Chondrocyte (in vitro differentiated cells): ENCODE measurements at regions not wholly inside any gene's neighbourhood (a gene's known extent, or its start where the extent isn't known, plus 50 kb on each side); places are given as distances from the start of the nearest gene placed in this dataset.

Experiments
- DNase-seq: peaks from one replicate; pipeline ENCODE4 v3.0.0; 2021; ENCODE audit warnings: mixed read lengths, low spot score
- H3K27ac Mint-ChIP-seq: one replicate; pipeline ENCODE4 v1.8.0; 2021; ENCODE audit warnings: mild to moderate bottlenecking, moderate library complexity, mixed read lengths; ENCODE audit not compliant: unreplicated experiment
- H3K27me3 Mint-ChIP-seq: 2 replicates; pipeline ENCODE4 v1.8.0; 2021; ENCODE audit warnings: low read depth, mixed read lengths
- H3K36me3 Mint-ChIP-seq: 2 replicates; pipeline ENCODE4 v1.8.0; 2021; ENCODE audit warnings: low read depth, mixed read lengths
- H3K4me1 Mint-ChIP-seq: 2 replicates; pipeline ENCODE4 v1.8.0; 2021; ENCODE audit warnings: low read depth, mild to moderate bottlenecking, mixed read lengths
- H3K4me3 Mint-ChIP-seq: one replicate; pipeline ENCODE4 v1.8.0; 2021; ENCODE audit warnings: mild to moderate bottlenecking, moderate library complexity, mixed read lengths; ENCODE audit not compliant: unreplicated experiment
- H3K9me3 Mint-ChIP-seq: 2 replicates; pipeline ENCODE4 v1.8.0; 2021; ENCODE audit warnings: low read depth, mixed read lengths
- TF ChIP-seq, protein P1 (sequence below): fragments of 200-600 bp; sonication (generic); IDR thresholded peaks from 2 replicates; pipeline ENCODE4 v1.5.0; 2021; ENCODE audit warnings: antibody characterized with exemption, mild to moderate bottlenecking, moderate library complexity

DNA sequence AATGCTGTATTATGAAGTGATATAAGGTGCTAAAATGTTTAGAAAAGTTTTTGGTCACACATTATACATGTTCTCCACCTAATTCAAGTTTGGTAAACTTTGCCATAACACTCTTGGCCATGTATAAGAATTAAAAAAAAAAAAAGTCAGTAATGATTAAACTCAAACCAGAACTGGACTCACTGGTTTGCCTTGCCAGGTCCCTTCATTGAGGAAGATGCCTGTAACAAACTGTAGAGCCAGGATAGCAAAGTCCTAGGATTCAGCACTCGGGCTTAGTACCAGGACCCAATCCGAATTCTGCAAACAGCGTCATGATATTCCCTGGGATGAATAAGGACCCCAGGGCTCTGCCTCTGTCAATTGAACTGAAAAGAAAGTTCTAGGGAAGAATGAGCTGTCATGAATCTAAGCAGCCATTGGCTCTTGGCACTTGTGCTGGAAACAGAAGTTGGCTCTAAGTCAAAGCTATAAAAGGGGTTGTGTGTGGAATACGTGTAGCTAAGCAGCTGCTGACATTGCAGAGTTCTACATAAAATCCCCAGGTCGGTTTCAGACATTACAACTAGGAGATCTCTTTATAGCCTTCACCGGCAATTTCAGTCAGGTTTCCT, 216.9 kb downstream of the C7orf25 start:
- Mint-ChIP-seq H3K27ac (no peak overlapping the region), H3K36me3 (no peaks in the 10 kb centered on the region), H3K9me3 (no peaks in the 10 kb centered on the region), H3K27me3 (peaks cover 6% of the 10 kb centered on the region), H3K4me3 (no peak overlapping the region), H3K4me1 (peaks cover 28% of the 10 kb centered on the region)
- TF ChIP-seq, protein P1, sequence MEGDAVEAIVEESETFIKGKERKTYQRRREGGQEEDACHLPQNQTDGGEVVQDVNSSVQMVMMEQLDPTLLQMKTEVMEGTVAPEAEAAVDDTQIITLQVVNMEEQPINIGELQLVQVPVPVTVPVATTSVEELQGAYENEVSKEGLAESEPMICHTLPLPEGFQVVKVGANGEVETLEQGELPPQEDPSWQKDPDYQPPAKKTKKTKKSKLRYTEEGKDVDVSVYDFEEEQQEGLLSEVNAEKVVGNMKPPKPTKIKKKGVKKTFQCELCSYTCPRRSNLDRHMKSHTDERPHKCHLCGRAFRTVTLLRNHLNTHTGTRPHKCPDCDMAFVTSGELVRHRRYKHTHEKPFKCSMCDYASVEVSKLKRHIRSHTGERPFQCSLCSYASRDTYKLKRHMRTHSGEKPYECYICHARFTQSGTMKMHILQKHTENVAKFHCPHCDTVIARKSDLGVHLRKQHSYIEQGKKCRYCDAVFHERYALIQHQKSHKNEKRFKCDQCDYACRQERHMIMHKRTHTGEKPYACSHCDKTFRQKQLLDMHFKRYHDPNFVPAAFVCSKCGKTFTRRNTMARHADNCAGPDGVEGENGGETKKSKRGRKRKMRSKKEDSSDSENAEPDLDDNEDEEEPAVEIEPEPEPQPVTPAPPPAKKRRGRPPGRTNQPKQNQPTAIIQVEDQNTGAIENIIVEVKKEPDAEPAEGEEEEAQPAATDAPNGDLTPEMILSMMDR, result no peak
- no peak for DNase-seq

DNA sequence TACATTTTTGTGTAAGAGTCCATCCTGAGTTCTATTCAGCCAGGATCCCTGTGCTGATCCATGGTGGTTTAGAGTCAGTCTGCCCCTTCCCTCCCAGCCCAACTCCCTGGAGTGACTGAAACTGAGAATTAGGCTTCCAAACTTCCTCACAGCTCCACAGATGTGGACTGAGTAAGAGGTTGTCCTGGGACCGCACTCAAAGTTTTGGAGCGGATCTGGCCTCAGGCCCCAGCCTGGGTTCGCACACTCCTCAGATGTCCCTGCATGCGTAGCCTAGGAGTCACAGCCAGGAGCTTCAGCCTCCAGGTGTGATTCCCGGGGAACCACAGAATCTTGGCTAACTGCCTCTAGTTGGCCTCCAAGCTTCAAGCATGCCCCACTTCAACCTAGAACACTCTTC, 218.1 kb downstream of the C7orf25 start:
- H3K27ac Mint-ChIP-seq, result no peak overlapping the region
- TF ChIP-seq, protein P1, result no peak
- no peak for DNase-seq
- no peaks in the 10 kb centered on the region for H3K36me3 Mint-ChIP-seq
- peaks cover 28% of the 10 kb centered on the region for H3K4me1 Mint-ChIP-seq
- H3K9me3 Mint-ChIP-seq, result peaks cover 6% of the 10 kb centered on the region
- H3K27me3 Mint-ChIP-seq, result peaks cover 6% of the 10 kb centered on the region
- no peak overlapping the region for H3K4me3 Mint-ChIP-seq

DNA sequence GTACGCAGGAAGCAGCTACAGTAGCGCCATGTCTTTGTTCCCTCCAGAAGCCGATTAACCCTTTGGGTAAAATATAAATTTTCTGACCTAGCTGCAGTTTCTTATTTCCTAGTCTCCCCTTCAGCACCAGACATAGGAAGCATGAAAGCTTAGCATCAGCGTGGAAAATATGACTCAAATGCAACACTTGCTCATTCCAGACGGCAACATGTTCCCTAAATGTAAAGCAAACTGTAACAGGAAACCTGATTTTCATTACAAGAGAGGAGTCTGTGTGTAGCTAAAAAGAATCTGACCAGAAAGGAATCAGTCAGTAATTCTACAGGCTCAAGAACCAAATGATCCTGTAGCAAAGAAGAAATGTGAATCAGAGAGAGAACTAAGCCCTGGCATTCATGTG, 219.2 kb downstream of the C7orf25 start:
- H3K36me3 Mint-ChIP-seq, result no peaks in the 10 kb centered on the region
- no peak for DNase-seq
- H3K4me1 Mint-ChIP-seq, result peaks cover 28% of the 10 kb centered on the region
- H3K27me3 Mint-ChIP-seq, result peaks cover 6% of the 10 kb centered on the region
- peaks cover 6% of the 10 kb centered on the region for H3K9me3 Mint-ChIP-seq
- H3K27ac Mint-ChIP-seq, result peak overlapping the region; percentile 53
- H3K4me3 Mint-ChIP-seq, result no peak overlapping the region
- TF ChIP-seq, protein P1, result no peak

DNA sequence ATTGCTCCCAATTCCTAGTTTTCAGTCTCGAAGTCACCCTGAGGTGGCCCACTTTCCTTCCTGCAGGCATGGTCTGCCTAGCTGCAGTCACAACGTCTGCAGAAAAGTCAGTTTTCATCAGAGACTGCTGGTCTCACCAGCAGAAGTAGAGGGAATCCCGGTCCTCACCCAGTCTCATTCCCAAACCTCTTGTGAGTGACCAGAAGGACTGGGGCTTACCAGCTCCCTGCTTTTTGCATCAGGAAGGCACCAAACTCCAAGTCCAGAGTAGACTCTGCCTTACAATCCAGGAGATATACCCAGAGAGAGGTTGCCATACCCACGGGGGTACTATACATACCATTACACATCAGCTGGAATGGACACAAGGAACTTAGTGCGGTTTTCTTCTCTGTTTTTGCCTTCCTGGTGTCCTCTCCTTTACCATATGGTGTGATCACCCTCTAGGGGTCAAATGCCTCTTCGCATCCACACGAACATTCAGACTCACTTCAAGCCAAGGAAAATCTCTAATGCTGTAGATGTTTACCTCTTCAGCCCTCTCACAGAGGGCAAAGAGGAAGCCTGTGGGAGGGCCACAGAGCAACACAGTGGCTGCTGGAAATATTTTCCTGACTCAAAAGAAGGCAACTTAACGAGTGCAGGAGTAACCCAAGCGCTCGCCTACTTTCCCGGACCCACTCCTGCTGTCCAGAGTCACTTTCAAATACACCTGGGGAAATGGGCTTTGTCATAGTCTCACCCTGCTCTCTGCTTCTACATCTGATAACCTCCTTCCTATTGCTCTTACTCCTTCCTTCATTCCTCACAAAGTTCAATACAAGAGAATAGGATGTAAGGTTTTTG, 220.9 kb downstream of the C7orf25 start:
- Mint-ChIP-seq H3K4me1 (peaks cover 28% of the 10 kb centered on the region), H3K9me3 (peaks cover 6% of the 10 kb centered on the region), H3K27me3 (peaks cover 2% of the 10 kb centered on the region), H3K36me3 (no peaks in the 10 kb centered on the region), H3K27ac (peak overlapping the region; percentile 69), H3K4me3 (no peak overlapping the region)
- TF ChIP-seq, protein P1, result peak; percentile 86
- no peak for DNase-seq

DNA sequence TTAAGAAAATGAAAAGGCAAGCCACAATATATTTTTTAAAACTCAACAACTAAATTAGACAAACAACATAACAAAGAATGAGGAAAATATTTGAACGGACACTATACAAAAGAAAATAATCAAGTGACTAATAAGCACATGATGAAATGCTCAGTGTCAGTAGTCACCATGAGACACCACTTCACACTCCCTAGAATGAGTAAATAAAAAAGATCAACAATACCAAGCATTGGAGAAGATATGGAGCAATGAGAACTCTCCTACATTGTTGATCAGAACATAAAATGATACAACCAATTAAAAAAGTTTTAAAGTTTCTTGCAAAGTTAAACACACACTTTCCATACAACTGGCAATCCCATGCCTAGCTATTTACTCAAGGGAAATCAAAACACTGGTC, 222.2 kb downstream of the C7orf25 start:
- Mint-ChIP-seq H3K4me3 (no peak overlapping the region), H3K9me3 (peaks cover 6% of the 10 kb centered on the region), H3K27ac (no peak overlapping the region), H3K4me1 (peaks cover 28% of the 10 kb centered on the region), H3K36me3 (peaks cover 2% of the 10 kb centered on the region), H3K27me3 (peaks cover 11% of the 10 kb centered on the region)
- TF ChIP-seq, protein P1, result no peak
- no peak for DNase-seq
